ENCODE measurements at regions not wholly inside any gene's neighbourhood (a gene's known extent, or its start where the extent isn't known, plus 50 kb on each side); places are given as distances from the start of the nearest gene placed in this dataset.

- no peak for TF ChIP-seq CTCF (IDR thresholded peaks at IDR 0.05)
- Mint-ChIP-seq H3K27ac (ENCODE audit: unreplicated experiment) (no peak overlapping the region), H3K36me3 (ENCODE audit: low read depth) (no peaks in the 10 kb centered on the region), H3K4me3 (ENCODE audit: unreplicated experiment) (no peak overlapping the region), H3K4me1 (ENCODE audit: low read depth) (no peaks in the 10 kb centered on the region), H3K27me3 (ENCODE audit: low read depth) (peaks cover 25% of the 10 kb centered on the region), H3K9me3 (ENCODE audit: low read depth) (no peaks in the 10 kb centered on the region)
- no peak for DNase-seq (ENCODE audit: low spot score)
These were observed 98.7 kb upstream of the ZPLD1 start for GRCh38 chr3:102336130-102336529.

DNA sequence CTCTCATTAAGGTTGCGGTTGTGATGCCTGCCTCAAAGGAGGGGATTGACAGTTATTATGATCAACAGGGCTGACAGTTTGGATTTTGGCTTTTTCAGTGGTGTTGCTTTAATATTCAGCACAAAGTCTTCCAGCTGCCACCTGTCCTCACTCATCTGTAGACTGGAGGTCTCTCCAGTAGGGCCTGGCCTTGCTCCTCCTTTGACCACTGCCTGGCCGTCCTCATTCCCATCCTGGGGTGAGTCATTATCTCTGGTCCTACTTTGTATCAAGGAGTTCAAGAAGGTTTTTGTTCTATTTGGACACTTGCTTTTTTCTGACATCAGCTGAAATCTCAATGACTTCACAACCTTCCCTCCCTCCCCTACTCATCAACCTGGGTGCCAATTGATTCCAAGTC lies 95.1 kb upstream of the ZPLD1 start:
- H3K4me1 Mint-ChIP-seq (ENCODE audit: low read depth): no peaks in the 10 kb centered on the region
- peaks cover 27% of the 10 kb centered on the region for H3K27me3 Mint-ChIP-seq (ENCODE audit: low read depth)
- no peak overlapping the region for H3K4me3 Mint-ChIP-seq (ENCODE audit: unreplicated experiment)
- no peak for TF ChIP-seq CTCF (IDR thresholded peaks at IDR 0.05)
- H3K36me3 Mint-ChIP-seq (ENCODE audit: low read depth): no peaks in the 10 kb centered on the region
- no peak for DNase-seq (ENCODE audit: low spot score)
- no peak overlapping the region for H3K27ac Mint-ChIP-seq (ENCODE audit: unreplicated experiment)
- H3K9me3 Mint-ChIP-seq (ENCODE audit: low read depth): no peaks in the 10 kb centered on the region

DNA sequence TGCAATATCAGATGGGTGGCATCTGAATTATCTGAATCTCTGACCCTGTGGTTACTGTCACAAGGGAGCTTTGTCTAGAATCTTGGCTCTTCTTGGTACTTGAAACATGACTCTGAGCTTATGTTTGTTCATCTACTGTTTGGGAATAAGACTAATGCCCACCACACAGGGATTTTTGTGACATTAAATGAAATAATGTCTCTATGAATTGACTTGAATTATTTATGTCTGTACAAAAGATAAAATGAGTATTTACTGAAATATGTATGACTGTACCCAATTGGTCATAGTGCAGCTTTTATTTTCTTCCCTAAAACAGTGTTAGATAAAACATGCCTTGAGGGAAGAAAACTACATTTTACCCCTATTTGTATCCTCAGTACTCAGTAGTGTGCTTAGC lies 87.9 kb upstream of the ZPLD1 start:
- Mint-ChIP-seq H3K27me3 (ENCODE audit: low read depth) (peaks cover 24% of the 10 kb centered on the region), H3K36me3 (ENCODE audit: low read depth) (no peaks in the 10 kb centered on the region), H3K4me3 (ENCODE audit: unreplicated experiment) (no peak overlapping the region), H3K27ac (ENCODE audit: unreplicated experiment) (no peak overlapping the region), H3K9me3 (ENCODE audit: low read depth) (no peaks in the 10 kb centered on the region), H3K4me1 (ENCODE audit: low read depth) (no peaks in the 10 kb centered on the region)
- no peak for DNase-seq (ENCODE audit: low spot score)
- TF ChIP-seq CTCF (IDR thresholded peaks at IDR 0.05): no peak

GRCh38 chr3:102348904-102349303 lies 85.9 kb upstream of the ZPLD1 start:
- DNase-seq (ENCODE audit: low spot score): no peak
- Mint-ChIP-seq H3K4me1 (ENCODE audit: low read depth) (no peaks in the 10 kb centered on the region), H3K9me3 (ENCODE audit: low read depth) (no peaks in the 10 kb centered on the region), H3K27ac (ENCODE audit: unreplicated experiment) (no peak overlapping the region), H3K4me3 (ENCODE audit: unreplicated experiment) (no peak overlapping the region), H3K36me3 (ENCODE audit: low read depth) (no peaks in the 10 kb centered on the region), H3K27me3 (ENCODE audit: low read depth) (peaks cover 19% of the 10 kb centered on the region)
- TF ChIP-seq CTCF (IDR thresholded peaks at IDR 0.05): no peak

DNA sequence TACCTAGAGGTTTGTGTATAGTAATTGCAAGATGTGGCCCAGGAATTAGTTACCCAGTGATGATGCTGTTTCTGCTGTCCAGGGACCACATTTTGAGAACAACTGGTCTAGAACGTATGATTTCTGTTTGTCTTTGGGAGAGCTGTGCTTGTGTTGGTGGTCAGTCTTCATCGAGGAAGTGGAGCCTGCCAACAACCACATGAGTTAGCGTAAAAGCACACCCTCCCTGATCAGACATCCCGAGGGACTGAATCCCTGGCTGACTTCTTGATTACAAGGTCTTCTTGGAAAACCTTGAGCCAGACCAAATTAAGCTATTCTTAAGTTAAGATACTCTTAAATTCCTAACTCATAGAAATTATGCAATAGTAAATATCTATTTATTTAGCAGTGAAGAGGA lies 81.7 kb upstream of the ZPLD1 start:
- H3K27me3 Mint-ChIP-seq (ENCODE audit: low read depth): peaks cover 11% of the 10 kb centered on the region
- H3K4me1 Mint-ChIP-seq (ENCODE audit: low read depth): no peaks in the 10 kb centered on the region
- no peak for TF ChIP-seq CTCF (IDR thresholded peaks at IDR 0.05)
- H3K27ac Mint-ChIP-seq (ENCODE audit: unreplicated experiment): no peak overlapping the region
- H3K4me3 Mint-ChIP-seq (ENCODE audit: unreplicated experiment): no peak overlapping the region
- H3K9me3 Mint-ChIP-seq (ENCODE audit: low read depth): no peaks in the 10 kb centered on the region
- no peak for DNase-seq (ENCODE audit: low spot score)
- H3K36me3 Mint-ChIP-seq (ENCODE audit: low read depth): no peaks in the 10 kb centered on the region

All from chondrocyte (in vitro differentiated cells).